ENCODE measurements at regions not wholly inside any gene's neighbourhood (a gene's known extent, or its start where the extent isn't known, plus 50 kb on each side); places are given as distances from the start of the nearest gene placed in this dataset.

DNA sequence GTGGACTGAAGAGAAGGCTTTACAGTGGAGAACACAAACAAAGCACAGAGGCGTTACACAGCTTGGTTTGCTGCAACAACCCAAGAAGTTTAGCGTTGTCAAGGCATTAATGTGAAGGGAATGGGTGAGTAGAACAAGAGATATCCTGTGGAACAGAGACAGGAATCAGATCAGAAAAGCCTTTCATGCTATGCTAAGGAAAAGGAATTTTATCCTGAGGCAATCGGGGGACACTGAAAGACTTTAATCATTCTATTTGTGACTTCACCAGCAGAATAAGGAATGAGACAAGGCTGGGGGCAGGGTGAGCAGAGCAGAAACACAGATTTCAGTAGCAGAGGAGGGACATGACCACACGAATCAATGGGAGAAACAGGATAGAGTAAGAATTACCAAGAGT is 600.7 kb downstream of the IRS1 start:
- no peaks in the 10 kb centered on the region for H3K27me3 ChIP-seq (ENCODE audit: control insufficient read depth, insufficient read depth, low read length)
- no peaks in the 10 kb centered on the region for H3K9me3 ChIP-seq (ENCODE audit: control insufficient read depth, insufficient read depth, low read depth, low read length)
- no peaks in the 10 kb centered on the region for H3K4me1 ChIP-seq (ENCODE audit: control insufficient read depth, extremely low read depth, insufficient read depth, low read length)
- no peak for TF ChIP-seq EZH2 (IDR thresholded peaks at IDR 0.05; ENCODE audit: low read length, missing control alignments)
- TF ChIP-seq, protein P1, sequence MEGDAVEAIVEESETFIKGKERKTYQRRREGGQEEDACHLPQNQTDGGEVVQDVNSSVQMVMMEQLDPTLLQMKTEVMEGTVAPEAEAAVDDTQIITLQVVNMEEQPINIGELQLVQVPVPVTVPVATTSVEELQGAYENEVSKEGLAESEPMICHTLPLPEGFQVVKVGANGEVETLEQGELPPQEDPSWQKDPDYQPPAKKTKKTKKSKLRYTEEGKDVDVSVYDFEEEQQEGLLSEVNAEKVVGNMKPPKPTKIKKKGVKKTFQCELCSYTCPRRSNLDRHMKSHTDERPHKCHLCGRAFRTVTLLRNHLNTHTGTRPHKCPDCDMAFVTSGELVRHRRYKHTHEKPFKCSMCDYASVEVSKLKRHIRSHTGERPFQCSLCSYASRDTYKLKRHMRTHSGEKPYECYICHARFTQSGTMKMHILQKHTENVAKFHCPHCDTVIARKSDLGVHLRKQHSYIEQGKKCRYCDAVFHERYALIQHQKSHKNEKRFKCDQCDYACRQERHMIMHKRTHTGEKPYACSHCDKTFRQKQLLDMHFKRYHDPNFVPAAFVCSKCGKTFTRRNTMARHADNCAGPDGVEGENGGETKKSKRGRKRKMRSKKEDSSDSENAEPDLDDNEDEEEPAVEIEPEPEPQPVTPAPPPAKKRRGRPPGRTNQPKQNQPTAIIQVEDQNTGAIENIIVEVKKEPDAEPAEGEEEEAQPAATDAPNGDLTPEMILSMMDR (conservative IDR thresholded peaks at IDR 0.05 in 1 of 2, IDR thresholded peaks at IDR 0.05 in 1 of 2; ENCODE audit: low read depth in 1 of 2, low read length in 2 of 2): no peak
- H3K27ac ChIP-seq (ENCODE audit: insufficient read depth, low read length): no peak overlapping the region
- no peak overlapping the region for H2AFZ ChIP-seq (ENCODE audit: low read length)
- no peak overlapping the region for H3K9ac ChIP-seq (ENCODE audit: insufficient read depth, low read length)
- no peak overlapping the region for H3K4me2 ChIP-seq (ENCODE audit: extremely low read depth, insufficient read depth, low read length)
- DNase-seq (ENCODE audit: low read depth in 2 of 2): no peak
- H3K79me2 ChIP-seq (ENCODE audit: control insufficient read depth, insufficient read depth, low read length): no peaks in the 10 kb centered on the region
- H3K4me3 ChIP-seq (replicated peaks in 1 of 4; ENCODE audit: control extremely low read depth in 1 of 4, insufficient read depth in 1 of 4, low read depth in 3 of 4, low read length in 4 of 4): no peak overlapping the region
- no peaks in the 10 kb centered on the region for H3K36me3 ChIP-seq (ENCODE audit: control insufficient read depth, insufficient read depth, low read length)
- H4K20me1 ChIP-seq (ENCODE audit: control insufficient read depth, extremely low read depth, insufficient read depth, low read length): no peaks in the 10 kb centered on the region

GRCh38 chr2:226190479-226191252 is 609.0 kb downstream of the IRS1 start:
- TF ChIP-seq, protein P1 (conservative IDR thresholded peaks at IDR 0.05 in 1 of 2, IDR thresholded peaks at IDR 0.05 in 1 of 2; ENCODE audit: low read depth in 1 of 2, low read length in 2 of 2): no peak
- no peak for TF ChIP-seq EZH2 (IDR thresholded peaks at IDR 0.05; ENCODE audit: low read length, missing control alignments)
- Histone ChIP-seq H3K27ac (ENCODE audit: insufficient read depth, low read length) (no peak overlapping the region), H3K36me3 (ENCODE audit: control insufficient read depth, insufficient read depth, low read length) (no peaks in the 10 kb centered on the region), H3K4me1 (ENCODE audit: control insufficient read depth, extremely low read depth, insufficient read depth, low read length) (peaks cover 12% of the 10 kb centered on the region), H3K27me3 (ENCODE audit: control insufficient read depth, insufficient read depth, low read length) (no peaks in the 10 kb centered on the region), H2AFZ (ENCODE audit: low read length) (no peak overlapping the region), H3K4me3 (replicated peaks in 1 of 4; ENCODE audit: control extremely low read depth in 1 of 4, insufficient read depth in 1 of 4, low read depth in 3 of 4, low read length in 4 of 4) (no peak overlapping the region), H4K20me1 (ENCODE audit: control insufficient read depth, extremely low read depth, insufficient read depth, low read length) (no peaks in the 10 kb centered on the region), H3K9ac (ENCODE audit: insufficient read depth, low read length) (no peak overlapping the region), H3K9me3 (ENCODE audit: control insufficient read depth, insufficient read depth, low read depth, low read length) (no peaks in the 10 kb centered on the region), H3K79me2 (ENCODE audit: control insufficient read depth, insufficient read depth, low read length) (no peaks in the 10 kb centered on the region), H3K4me2 (ENCODE audit: extremely low read depth, insufficient read depth, low read length) (no peak overlapping the region)
- peak in 1 of 2 donors; percentile 65 for DNase-seq (ENCODE audit: low read depth in 2 of 2)

DNA sequence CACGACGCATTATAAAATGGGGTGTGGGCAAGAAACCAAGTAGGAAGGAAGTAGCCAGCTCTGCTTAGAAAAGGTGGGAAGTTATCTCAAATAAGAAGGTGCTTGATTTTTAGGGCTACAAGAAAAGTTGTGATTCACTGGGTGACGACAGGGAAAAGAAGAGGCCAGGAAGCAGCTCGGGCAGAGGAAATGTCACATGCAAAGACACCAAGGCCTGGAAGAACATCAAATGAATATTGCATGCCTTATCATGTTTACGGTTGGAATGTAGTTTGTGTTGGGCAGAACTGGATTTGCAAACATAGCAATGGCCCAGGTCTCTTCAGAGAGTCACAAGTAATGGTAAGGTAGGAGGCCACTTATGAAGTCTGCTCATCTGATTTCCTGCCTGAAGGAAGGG is 610.6 kb downstream of the IRS1 start:
- H3K4me1 ChIP-seq (ENCODE audit: control insufficient read depth, extremely low read depth, insufficient read depth, low read length): peaks cover 21% of the 10 kb centered on the region

More for the DNA sequence above, 610.6 kb downstream of the IRS1 start:
- Histone ChIP-seq H3K27me3 (ENCODE audit: control insufficient read depth, insufficient read depth, low read length) (no peaks in the 10 kb centered on the region), H3K4me2 (ENCODE audit: extremely low read depth, insufficient read depth, low read length) (no peak overlapping the region), H3K79me2 (ENCODE audit: control insufficient read depth, insufficient read depth, low read length) (no peaks in the 10 kb centered on the region), H3K36me3 (ENCODE audit: control insufficient read depth, insufficient read depth, low read length) (no peaks in the 10 kb centered on the region), H3K4me3 (replicated peaks in 1 of 4; ENCODE audit: control extremely low read depth in 1 of 4, insufficient read depth in 1 of 4, low read depth in 3 of 4, low read length in 4 of 4) (no peak overlapping the region), H3K27ac (ENCODE audit: insufficient read depth, low read length) (no peak overlapping the region), H3K9ac (ENCODE audit: insufficient read depth, low read length) (no peak overlapping the region), H2AFZ (ENCODE audit: low read length) (no peak overlapping the region), H3K9me3 (ENCODE audit: control insufficient read depth, insufficient read depth, low read depth, low read length) (no peaks in the 10 kb centered on the region), H4K20me1 (ENCODE audit: control insufficient read depth, extremely low read depth, insufficient read depth, low read length) (no peaks in the 10 kb centered on the region)
- no peak for DNase-seq (ENCODE audit: low read depth in 2 of 2)
- TF ChIP-seq, protein P1 (conservative IDR thresholded peaks at IDR 0.05 in 1 of 2, IDR thresholded peaks at IDR 0.05 in 1 of 2; ENCODE audit: low read depth in 1 of 2, low read length in 2 of 2): no peak
- no peak for TF ChIP-seq EZH2 (IDR thresholded peaks at IDR 0.05; ENCODE audit: low read length, missing control alignments)
